SH-SY5Y (cell line): ENCODE measurements at regions not wholly inside any gene's neighbourhood (a gene's known extent, or its start where the extent isn't known, plus 50 kb on each side); places are given as distances from the start of the nearest gene placed in this dataset.

Experiments used
- GATA2 ChIP-seq: IDR thresholded peaks from 2 replicates; pipeline ENCODE4 v1.6.1; 2011; ENCODE audit warnings: mild to moderate bottlenecking, low read depth, low read length
- GATA3 ChIP-seq: IDR thresholded peaks from 2 replicates; pipeline ENCODE4 v1.6.1; 2011; ENCODE audit warnings: low read depth, mild to moderate bottlenecking, low read length, moderate library complexity

GRCh38 chr17:36748272-36748671 lies 146.9 kb downstream of the MRM1 start:
- TF ChIP-seq GATA2: no peak

DNA sequence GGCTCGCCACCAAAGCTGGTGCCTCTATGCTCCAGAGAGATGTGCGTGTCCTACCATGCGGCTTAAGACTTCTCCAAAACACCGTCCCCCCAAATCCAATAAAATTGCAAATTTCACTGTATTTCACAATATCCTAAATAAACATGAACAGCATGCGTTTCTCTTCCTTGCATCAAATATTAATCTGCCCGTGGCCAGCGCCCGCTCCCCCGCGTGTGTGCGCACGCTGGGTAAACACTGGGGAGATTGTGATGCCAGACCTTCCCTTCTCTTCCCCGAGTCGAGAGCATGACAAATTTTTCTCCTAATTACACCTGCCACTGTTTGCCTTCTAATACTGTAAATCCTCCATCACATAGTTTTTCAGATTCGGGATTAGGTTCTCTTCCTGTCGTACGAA lies 148.1 kb downstream of the MRM1 start:
- no peak for TF ChIP-seq GATA3
- TF ChIP-seq GATA2: no peak

GRCh38 chr17:36750316-36750885 lies 149.0 kb downstream of the MRM1 start:
- TF ChIP-seq GATA2: no peak

DNA sequence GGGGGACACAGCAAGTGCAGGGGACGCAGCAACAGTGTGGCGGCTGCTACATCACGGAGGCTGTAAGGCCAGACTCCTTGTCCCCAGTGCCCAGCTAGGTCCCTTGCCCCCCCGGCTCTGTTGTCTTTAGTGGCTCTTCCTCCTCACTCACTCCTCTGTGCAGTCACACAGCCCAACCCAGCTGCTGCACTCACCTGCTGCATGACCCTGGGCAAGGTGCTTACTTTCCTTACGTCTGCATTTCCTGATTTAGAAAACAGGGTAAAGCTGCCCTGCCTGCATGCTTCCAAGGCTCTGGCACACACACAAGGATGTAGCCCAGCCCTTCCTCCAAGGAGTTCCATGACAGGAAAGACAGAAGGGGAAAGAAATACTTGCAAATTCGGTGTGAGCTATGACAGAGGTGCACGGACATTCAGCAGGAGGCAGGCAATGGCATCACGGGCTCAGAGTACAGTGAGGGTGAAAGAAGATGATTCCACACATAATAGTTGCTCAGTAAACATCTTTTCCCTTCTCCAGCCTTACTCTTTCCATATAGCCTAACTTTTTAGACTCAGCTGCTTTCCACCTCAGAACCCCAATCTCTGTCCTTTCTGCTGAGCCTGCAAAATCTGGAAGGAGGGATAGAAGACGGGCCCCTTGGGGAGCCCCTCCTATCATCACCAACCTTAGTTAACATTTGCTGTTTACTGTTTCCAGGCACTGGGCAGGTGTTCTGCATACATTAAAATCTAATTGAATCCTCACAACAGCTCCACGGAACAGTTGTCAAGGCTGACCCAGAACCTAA lies 150.9 kb downstream of the MRM1 start:
- TF ChIP-seq GATA3 (no peak), GATA2 (no peak)

DNA sequence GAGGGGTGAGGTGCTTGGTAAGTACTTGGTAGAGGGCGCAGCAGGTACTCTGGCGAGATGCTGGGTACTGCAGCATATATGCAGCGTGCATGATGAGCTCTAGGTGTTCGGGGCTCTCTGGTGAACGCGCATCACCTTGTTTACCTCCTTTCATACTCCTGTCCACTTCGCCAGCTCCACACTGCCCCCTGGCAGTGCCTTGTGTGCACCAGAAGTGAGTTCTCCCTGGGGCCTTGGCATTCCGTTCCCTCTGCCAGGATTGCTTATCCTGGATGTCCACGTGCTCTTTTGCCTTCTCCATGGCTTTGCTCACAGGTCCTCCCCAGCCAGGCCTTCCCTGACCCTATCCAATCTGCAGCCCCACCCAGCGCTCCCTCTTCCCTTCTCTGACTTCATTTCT lies 154.2 kb downstream of the MRM1 start:
- TF ChIP-seq GATA2 (no peak), GATA3 (no peak)

DNA sequence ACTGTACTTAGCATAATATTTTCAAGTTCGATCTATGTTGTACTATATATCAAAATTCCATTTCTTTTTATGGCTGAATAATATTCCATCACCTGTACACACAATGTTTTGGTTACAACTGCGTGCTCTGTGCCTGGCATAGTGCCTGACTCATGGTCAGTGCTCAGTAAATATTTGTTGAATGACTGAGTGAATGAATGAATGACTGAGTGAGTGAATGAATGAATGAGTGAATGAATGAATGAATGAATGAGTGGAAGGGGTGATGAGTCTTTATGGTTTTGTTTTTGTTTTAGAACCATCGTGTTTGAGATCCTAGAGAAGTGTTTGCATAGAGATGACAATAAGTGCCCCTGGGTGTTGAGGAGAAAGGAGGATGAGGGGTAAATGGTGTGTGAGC lies 155.3 kb downstream of the MRM1 start:
- TF ChIP-seq GATA3 (no peak), GATA2 (no peak)

GRCh38 chr17:36760425-36760824 lies 159.0 kb downstream of the MRM1 start:
- TF ChIP-seq GATA2 (no peak), GATA3 (no peak)

- TF ChIP-seq GATA3 (no peak), GATA2 (no peak)
These were observed 160.0 kb downstream of the MRM1 start for GRCh38 chr17:36761203-36761950.

- TF ChIP-seq GATA3 (no peak), GATA2 (no peak)
These were observed 164.2 kb downstream of the MRM1 start for GRCh38 chr17:36765436-36766043.

DNA sequence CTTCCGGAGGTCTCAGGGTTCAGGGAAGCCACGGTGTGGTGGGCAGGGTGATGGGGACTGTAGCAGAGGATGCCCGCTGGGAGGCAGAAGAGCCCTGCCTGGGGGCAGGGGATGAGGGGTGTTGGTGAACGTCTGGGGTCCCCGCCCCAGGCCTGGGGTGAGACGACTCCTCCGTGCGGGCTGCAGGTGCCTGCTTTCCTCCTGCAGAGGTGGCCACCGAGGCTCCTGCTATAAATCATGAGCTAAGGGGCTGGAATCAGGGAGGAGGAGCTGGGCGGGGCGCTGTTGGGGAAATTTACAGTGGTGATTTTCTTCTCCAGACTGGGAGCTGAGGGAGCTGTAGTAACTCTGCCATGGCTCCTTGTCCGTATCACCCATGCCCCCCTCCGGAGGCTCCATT lies 167.0 kb downstream of the MRM1 start:
- no peak for TF ChIP-seq GATA3

GRCh38 chr17:36773039-36773438 lies 164.2 kb upstream of the LHX1 start:
- TF ChIP-seq GATA3: no peak
- TF ChIP-seq GATA2: no peak

DNA sequence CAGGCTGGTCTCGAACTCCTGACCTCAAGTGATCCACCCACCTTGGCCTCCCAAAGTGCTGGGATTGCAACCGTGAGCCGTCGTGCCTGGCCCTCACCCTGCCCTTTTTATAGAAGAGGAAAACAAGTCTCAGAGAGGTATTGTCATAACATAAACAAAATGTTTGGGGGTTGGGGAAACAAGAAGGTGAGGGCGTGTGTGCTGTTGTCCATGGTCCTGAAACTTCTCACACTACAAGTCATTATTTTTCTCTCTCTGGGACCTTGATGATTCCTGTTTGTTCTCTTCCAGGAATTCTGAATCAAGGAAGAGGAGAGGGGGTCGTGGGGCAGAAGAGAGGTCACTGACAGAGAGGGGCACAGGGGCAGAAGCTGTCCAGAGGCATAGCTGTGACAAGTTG lies 160.2 kb upstream of the LHX1 start:
- no peak for TF ChIP-seq GATA3
- no peak for TF ChIP-seq GATA2

GRCh38 chr17:36778448-36778847 lies 158.8 kb upstream of the LHX1 start:
- no peak for TF ChIP-seq GATA3
- TF ChIP-seq GATA2: no peak

- TF ChIP-seq GATA3 (no peak), GATA2 (no peak)
These were observed 157.7 kb upstream of the LHX1 start for GRCh38 chr17:36779550-36779949.

DNA sequence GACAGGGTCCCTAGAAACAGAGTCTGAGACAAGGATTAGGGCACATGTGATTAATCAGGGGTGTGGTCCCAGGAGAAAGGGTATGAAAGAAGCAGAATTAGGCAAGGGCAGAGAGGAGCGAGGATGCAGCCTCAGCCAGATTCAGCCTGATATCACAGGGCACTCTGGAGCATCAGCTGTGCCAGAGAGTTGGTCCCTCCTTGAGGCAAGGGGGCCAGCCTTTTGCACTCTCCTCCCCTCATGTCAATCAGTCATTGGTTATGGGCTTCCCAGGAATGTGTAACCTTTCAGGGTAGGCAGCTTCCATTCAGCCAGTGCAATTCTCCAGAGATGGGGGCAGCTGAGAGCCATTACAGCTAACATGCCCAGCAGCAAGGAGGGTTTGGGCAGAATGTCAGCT lies 152.6 kb upstream of the LHX1 start:
- no peak for TF ChIP-seq GATA3
- TF ChIP-seq GATA2: no peak

- no peak for TF ChIP-seq GATA2
- no peak for TF ChIP-seq GATA3
These were observed 150.4 kb upstream of the LHX1 start for GRCh38 chr17:36786867-36787266.
